CD4-positive, alpha-beta T cell treated with Interleukin-12 subunit alpha and Interleukin-12 subunit beta, for 1 hour (primary cell): ENCODE measurements at regions not wholly inside any gene's neighbourhood (a gene's known extent, or its start where the extent isn't known, plus 50 kb on each side); places are given as distances from the start of the nearest gene placed in this dataset.

Experiments
- DNase-seq: peaks from one replicate; pipeline ENCODE4 v3.0.0-alpha.2; 2020

DNA sequence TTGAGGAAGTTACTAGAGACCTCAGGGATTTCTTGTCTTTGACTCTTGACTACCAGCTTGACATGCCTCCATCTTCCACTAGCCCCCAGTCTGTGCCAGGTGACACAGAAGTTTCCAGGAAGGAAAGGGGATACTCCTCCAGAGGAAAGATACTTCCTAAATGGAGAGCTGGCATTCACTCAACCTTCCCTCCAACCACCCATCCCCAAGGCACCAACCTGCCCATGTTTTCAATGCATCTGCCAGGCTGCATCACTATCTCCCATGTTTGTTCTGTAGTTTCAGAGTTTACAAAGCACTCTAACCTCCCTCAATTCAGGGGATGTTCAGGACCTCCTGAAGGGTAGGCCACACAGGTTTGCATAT lies 198.4 kb upstream of the LPP start:
- DNase-seq: no peak

DNA sequence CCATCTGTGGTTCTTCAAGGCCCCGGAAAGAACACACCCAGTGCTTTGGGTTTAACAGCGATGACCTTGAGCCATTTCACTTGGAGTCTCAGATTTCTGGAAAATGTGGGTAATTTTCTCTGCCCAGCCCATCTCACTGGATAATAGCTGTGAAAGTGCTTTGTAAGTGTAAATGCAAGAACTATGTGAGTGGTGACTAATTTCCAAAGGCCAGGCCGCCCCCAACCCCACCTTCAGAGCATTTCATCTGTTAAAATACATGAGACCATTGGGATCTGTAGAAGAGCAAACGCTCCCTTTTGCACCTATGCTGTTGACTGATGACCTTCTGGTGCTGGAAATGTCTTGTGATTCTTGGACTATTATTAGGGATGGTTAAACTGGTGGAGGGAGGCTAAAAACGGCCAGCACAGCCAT lies 196.8 kb upstream of the LPP start:
- no peak for DNase-seq

- no peak for DNase-seq
Observed at GRCh38 chr3:187957582-187957981, 196.4 kb upstream of the LPP start.

DNA sequence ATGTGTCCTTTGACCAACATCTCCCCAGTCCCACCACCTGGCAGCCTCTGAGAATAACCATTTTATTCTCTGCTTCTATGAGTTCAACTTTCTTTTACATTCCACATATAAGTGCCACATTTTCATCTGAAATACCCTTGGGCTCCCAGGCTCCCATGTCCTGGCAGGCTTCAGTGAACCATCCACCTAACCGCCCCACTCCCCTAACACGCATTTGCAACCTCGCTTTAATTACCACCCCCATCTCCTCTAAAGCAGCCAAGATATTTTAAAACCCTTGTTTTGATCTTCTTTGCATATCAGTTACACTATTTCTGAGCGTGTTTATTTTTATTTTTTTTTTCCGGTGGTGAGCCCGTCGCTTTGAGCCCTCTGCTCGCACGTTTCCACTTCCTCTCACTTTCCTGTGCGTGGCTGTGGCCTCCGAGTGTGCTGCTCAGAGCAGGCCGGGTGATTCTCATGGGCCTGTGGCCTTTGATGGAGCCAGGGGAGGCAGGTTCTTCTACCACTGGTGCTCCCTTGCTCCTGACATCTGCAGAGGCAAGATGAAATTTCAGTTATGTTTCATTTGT lies 195.4 kb upstream of the LPP start:
- DNase-seq: peak; percentile 67

GRCh38 chr3:187960820-187961219 lies 193.1 kb upstream of the LPP start:
- no peak for DNase-seq

DNA sequence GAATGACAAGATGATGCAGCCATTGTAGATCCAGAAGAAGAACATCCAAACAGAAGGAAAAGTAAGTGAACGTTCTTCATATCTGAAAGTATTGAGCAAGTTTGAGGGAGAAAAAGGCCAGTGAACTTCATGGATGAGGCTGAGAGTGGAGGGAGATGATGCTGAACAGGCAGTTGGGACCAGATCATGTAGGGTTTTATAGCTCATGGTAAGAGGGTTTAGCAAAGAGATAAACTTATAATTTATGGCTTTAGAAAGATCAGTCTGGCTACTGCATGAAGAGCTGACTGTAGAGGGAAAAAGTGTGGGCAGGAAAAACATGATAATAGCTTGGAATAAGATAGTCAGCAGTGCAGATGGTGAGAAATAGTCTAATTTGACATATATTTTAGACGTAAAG lies 192.6 kb upstream of the LPP start:
- no peak for DNase-seq

GRCh38 chr3:187963003-187963676 lies 190.8 kb upstream of the LPP start:
- DNase-seq: no peak

GRCh38 chr3:187963677-187964385 lies 190.1 kb upstream of the LPP start:
- DNase-seq: no peak

DNA sequence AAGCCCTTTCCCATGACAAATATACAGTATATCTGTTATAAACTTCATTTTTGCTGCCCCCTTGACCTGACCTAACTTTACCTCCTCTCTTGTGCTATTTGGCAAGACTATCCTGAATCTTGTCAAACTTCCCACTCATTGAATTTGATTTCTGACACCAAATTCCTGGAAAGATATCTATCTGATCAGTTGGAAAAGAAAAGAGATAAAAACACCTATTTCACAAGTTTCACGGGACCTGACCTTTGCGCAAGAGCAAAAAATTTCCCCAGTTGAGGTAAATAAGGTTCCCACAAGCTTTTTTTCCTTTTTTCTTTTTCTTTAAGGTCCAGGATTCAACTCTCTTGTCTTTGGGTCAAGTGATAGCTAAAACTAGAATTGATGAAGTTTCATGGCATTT lies 189.2 kb upstream of the LPP start:
- DNase-seq: no peak

- DNase-seq: no peak
Observed at GRCh38 chr3:187966096-187966495, 187.9 kb upstream of the LPP start.

GRCh38 chr3:187966636-187967406 lies 187.1 kb upstream of the LPP start:
- no peak for DNase-seq

- DNase-seq: no peak
Observed at GRCh38 chr3:187967993-187968392, 186.0 kb upstream of the LPP start.

GRCh38 chr3:187968883-187969580 lies 184.9 kb upstream of the LPP start:
- DNase-seq: no peak

DNA sequence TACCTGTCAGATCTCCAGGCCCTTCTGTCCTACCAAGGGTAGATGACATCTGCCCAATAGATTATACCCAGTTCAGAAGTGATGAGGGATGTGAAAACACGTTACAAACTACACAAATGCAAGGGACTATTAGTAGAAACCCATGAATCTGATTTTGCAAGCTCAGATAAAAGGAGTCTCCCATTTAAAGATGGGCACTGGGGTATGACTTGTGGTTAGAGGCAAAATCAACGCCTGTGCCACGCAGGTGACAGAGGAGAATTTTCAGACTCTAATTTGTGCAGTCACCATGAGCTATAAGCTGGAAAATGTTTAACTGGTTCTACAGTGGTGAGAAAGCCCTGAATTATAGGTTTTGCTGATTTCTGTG lies 184.4 kb upstream of the LPP start:
- no peak for DNase-seq

DNA sequence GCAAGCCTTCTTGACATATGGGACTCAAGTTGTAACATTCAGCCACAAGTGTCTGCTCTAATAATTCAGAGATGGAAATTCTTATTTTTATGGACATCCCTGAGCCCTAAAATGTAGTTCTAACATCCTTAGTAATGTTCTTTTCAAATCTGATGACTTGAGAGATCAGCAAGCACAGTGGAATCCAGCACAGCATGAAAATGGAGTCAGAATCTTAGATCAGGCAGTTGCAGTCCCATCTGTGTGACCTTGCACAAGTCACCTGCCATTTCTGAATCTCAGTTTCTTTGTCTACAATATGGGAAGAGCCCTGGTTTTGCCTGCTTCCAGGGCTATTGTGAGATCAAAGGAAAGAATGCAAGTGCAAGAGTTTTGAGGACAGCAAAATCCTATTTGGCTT lies 183.9 kb upstream of the LPP start:
- no peak for DNase-seq

DNA sequence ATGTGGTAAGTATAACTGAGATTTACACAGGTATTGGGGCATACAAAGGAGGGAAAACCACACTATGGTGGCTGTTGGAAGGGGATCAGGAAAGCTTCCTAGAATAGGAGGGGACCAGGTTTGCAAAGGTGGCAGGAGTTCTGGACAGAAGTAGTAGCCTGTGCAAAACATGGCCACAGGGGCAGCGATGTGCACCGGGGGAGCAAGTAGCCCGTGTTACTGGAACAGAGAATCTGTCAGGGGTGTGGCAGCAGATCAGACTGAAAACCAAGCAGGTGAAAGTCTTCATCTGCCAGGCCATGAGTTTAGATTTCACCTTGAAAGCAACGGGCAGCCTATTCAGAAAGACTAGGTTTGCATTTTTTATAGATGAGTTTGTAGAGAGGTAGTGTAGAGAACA lies 182.3 kb upstream of the LPP start:
- no peak for DNase-seq

- DNase-seq: no peak
Observed at GRCh38 chr3:187972454-187972853, 181.5 kb upstream of the LPP start.

DNA sequence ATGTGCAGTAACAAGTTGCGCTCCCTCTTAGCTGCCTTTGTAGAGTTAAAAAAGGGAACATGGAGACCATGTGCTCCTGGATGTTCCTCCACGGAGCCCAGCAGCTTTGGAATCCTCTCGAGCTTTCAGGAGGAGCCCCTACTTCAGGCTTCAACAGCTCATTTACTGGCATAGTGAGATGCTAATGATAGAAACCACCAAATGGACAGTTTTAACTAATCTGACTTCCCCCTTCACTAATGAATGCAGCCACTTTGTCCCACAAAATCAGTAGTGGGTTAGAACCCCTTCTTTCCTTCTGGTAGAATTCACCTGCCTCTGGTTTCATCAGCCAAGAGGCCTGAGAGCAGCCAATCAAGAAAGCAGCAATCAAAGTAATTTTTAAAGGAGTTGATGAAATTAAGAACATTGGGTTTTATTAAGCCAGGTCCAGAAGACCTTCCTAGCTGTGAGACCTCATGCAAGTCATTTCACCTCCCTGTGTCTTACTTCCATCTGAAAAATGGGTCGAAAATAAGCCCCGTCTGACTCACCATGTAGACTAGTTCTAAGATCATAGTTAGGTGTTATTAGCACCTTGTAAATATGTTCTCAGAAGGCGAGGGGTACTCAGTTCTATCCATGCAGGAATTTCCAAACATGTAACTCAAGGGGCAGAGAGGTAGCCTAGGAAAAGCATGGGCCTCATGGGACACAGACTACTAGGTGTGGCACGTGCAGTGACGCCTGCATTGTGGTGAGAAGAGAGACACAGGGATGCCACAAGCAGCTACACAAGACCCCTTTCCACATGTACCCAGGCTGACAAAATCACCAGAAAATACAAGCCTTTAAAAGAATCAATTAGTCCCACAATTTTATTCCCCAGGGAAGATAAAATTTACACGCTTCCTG lies 179.7 kb upstream of the LPP start:
- DNase-seq: no peak

- peak; percentile 62 for DNase-seq
Observed at GRCh38 chr3:187974871-187975271, 179.1 kb upstream of the LPP start.

DNA sequence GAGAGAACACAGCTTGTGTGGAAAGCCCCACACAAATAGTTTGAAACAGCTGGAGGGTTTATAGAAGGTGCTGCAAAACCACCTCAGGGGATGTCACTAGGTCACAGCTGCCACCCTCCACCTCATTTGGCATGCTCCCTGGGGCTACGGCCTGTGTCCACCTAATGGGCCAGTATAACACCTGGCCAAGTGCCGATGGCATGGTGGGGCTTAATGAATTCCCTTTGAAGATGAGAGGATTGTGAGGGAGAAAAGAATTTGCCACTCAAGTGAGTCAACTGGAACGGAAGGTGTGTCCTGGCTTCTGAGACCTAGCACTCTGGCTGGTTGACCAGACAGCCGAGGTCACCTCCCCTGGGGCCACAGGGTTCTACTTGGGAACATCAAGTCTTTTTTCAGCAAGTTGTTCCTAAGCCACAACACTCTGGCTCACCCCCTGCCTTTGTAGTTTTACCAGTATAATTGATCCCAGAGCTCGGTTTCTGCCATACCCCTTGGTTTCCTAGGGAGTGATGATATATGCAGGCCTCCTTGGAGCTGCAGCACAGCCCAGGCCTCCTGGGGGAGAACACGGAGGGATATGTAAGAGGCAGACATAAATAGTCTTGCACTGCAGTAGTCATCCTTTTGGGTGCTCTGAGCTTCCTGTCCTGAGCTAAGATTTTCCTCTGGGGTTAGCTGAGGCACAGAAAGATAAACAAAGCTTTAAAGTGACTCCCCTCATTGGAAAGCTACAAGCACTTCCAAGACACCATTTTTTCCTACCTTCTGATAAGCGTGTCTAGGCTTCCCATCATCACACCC lies 178.2 kb upstream of the LPP start:
- peak; percentile 24 for DNase-seq

DNA sequence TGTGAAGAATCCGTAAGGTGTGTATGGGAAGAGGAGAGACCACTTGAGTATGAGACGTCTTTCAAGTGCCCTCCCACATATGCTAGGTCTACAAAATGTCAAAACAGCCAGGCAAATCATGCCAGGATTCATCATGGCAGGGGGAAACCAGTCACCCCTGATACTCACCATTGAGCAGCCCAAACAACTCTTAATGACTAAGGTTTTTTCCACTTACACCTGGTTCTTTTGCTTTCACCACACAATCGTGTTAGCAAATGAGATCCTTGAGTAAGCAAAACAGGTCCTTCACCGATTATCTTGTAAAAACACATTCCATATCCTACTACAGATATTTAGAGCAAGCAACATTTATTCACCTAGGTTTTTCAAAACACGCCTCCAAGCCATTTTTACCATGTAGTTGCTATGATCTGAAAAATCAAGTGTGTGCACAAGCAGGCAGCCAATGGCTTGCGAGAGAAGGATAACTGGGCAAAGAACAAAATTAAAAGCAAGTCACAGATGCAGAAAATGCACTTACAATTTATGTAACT lies 177.5 kb upstream of the LPP start:
- DNase-seq: no peak
